HG03439 (cell line): ENCODE measurements at regions not wholly inside any gene's neighbourhood (a gene's known extent, or its start where the extent isn't known, plus 50 kb on each side); places are given as distances from the start of the nearest gene placed in this dataset.

Source experiments
- ATAC-seq: cut with Tn5 transposase; IDR thresholded peaks from one replicate; pipeline ENCODE4 v1.9.1; 2021; ENCODE audit warnings: mild to moderate bottlenecking, moderate library complexity; ENCODE audit not compliant: unreplicated experiment

DNA sequence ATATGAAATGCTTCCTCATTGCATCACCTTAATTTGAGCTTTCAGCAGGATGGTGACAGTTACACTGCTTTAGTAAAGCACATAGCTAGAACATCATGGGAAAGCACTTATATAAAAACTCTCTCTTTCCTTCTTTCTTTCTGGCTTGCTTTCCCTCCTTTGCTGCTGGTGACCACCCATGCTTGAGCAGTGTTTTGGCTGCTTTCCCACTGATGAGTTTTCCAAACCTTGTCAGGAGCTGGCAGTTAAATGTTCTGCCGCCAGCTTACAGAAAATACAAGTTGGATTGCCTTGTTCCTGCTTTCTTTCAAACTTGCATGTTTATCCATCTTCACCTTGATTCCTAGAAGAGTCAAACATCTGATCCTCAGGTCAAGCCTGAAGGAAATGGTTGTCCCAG lies 323.9 kb downstream of the FOXA2 start:
- ATAC-seq, result no peak

DNA sequence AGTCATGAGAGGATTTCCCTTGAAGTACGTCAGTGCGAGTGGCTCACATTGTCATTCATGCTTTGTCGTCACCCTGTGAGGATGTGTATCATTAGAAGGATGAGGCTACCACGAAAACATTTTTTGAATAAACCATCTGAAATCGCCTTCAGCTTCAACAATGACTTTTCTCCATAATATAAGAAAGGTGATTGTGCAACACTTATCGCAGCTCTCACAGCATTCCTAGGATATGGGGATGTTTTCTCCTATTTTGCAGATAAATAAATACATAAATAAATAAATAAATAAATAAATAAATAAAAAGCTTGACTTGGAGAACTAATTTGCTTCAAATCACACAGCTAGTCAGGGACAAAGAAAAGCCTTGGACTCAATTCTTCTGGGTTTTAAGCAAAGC lies 326.5 kb downstream of the FOXA2 start:
- ATAC-seq, result no peak

GRCh38 chr20:22248051-22248667 lies 336.2 kb downstream of the FOXA2 start:
- no peak for ATAC-seq

DNA sequence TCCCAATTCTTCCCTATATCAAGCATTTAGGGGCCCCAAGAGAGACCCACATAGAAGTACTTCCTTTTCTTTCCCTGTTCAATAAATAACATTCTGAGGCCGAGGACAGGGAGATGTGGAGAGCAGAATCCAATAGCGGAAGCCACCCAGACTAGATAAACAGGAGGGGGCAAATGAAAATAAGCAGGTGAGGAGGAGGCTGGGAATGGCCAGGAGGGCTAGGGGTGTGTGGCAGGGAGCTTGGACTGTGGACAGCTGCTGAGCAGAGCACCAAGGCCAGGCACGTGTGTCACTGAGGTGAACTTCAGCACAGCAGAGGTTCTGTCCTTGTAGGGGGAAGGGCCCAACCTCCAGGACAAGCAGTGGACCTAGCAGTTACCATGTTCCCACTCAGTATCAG lies 339.2 kb downstream of the FOXA2 start:
- no peak for ATAC-seq

DNA sequence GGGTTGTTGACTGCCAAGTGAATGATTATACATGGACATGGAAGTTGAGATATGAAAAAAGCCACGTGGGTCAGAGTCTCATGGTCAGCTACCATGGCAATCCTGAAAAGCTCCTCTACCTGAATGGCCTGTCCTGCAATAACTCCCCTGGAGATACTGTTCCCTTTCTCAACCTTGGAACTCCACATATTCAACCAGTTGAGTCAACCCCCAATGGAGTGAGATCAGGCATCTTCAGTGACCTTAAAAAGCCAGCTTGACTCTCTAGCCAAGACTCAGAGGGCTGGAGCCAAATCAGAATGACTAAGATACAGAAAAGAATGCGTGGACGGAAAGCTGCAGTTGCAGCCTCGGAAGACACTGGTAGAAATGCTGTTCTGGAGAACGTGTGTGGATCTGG lies 341.3 kb downstream of the FOXA2 start:
- no peak for ATAC-seq

DNA sequence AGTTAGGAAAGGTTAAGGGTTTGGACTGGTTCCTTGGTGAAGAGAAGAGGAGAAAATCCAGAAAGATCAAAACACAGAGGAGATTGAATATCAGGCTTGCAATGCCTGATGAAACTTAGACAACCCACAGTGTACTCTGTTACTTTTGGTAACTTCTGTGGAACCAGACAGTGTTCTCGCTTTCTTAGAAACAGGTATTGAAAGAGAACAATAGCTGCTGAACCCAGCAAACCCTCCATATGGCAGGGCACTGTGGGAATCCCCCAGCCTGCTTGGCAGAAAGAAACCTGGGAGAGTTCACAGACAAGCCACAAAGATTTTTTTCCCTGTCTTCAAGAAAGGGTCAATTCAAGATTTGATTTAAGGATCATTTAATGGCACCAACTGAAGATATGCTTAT lies 342.8 kb downstream of the FOXA2 start:
- ATAC-seq, result no peak

GRCh38 chr20:22232923-22233322 lies 351.4 kb downstream of the FOXA2 start:
- ATAC-seq, result no peak

DNA sequence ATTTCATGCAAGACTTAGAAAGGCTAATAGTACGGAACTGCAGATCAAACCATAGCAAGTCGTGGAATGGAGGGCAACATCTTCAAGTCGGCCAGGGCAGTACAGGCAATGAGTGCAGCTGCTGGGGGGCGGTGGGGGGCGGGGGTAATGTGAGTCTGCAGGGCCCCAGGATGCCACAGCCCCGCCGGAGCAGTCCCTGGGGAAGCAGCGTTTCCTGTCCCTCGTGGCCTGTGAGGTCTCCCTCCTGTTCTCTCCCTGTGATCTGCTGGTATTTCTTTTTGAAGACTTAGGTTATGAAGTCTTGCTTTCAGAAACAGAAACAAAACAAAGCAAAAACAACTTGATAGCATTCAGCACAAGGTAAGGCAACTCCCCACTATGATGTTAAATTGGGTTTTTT lies 351.9 kb downstream of the FOXA2 start:
- no peak for ATAC-seq

DNA sequence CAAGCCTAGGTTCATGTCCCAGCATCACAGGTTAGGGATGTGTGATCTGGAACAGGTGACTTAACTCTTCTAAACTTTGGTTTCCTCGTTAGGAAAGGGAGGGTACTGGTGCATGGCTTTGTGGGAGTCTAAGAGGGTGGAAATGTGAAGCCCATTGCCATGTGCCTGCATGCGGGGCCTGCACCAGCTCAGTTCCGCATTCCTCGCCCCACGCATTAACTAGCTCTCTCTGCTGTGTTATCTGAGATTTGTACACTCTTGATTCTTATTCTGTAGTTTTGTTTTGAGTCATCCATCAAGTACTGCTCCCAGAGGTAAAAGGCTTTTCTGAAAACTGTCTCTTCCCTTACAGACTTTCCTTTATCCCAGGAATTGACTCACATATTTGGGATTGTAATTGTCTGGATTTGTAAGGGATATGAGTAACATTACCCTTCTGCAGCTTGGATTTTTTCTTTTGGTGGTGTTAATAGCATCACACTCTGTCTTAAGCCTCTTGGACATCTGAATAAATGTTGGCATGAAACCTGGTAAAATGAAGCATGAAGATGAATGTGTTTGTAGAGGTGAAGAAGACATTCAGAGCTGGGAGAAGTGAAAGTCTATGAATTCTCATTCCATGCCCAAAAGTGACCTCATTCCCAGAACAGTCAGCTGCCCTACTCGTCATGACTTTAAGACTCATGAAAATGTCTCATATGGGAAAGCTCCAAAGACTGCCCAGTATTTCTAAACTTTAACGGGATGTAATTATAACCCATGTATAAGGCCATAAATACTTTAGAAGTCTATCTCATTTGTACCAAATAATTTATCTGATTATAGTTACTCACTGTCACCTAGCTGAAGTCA lies 357.3 kb downstream of the FOXA2 start:
- ATAC-seq, result no peak

GRCh38 chr20:22223236-22223635 lies 361.1 kb downstream of the FOXA2 start:
- ATAC-seq, result no peak

GRCh38 chr20:22217712-22218352 lies 366.5 kb downstream of the FOXA2 start:
- no peak for ATAC-seq

GRCh38 chr20:22216984-22217383 lies 367.4 kb downstream of the FOXA2 start:
- no peak for ATAC-seq

DNA sequence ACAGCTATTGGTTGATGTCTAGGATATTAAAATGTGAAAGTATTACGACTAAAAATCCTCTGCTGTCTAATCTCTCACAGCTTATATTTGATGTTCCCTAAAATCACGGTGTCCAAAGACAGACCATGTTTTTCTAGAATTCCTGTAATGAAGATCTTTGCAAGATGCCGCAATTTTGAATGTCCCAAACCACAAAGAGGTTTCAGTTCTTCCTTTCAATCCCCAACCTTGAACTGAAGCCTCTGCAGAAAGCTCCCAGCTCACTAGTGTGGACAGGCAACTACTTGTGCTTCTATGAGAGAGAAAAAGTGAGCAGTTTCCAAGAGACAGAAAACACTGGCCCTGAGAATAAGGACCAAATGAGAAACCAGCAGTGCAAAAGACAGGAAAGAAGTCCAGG lies 370.1 kb downstream of the FOXA2 start:
- ATAC-seq, result no peak

- no peak for ATAC-seq
Measured at GRCh38 chr20:22213271-22213670, 371.1 kb downstream of the FOXA2 start.

GRCh38 chr20:22207280-22207679 lies 377.1 kb downstream of the FOXA2 start:
- no peak for ATAC-seq

- no peak for ATAC-seq
Measured at GRCh38 chr20:22204801-22205200, 379.6 kb downstream of the FOXA2 start.

DNA sequence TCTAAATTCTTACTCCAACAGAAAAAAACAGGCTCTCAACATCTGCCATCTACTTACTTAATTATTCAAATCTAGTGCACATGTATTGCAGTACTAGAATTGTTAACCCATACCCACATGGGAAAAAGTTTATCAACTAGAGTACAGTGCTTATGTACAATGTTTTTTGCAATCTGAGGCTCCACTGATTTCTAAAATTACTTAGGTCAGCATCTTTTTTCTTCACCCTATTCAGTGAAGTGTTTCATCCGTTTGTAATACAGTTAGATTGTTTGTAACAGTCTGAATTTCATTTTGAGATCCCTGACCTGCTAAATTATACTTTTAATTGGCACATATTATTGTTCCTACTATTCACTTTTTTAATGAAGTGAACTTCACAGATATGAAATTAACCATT lies 402.2 kb downstream of the FOXA2 start:
- no peak for ATAC-seq

- ATAC-seq, result no peak
Measured at GRCh38 chr20:22180244-22180643, 404.1 kb downstream of the FOXA2 start.

DNA sequence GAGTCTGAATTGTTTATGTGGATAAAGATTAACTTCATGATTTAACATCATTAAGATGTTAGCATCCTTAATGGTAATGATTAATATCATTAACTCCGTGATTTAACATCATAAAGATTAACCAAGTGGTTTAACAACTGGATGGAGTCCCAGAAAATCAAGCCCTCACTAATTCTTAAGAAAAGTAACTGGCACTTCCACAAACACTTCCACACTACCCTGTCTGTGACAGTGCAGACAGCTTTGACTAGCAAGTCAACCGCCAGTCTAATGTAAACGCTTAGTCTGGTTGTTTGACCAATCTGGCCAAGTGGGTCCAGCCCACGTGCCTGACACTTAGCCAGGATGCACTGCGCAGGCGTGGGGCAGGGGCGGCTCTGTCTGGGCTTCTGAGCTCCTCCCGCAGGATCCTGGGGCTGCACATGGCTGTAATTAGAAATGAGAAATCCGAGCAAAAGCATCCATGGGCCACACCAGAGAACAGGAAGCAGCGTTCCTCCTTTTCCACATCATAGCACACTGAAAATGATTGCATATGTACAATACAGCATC lies 424.2 kb downstream of the FOXA2 start:
- ATAC-seq, result no peak

DNA sequence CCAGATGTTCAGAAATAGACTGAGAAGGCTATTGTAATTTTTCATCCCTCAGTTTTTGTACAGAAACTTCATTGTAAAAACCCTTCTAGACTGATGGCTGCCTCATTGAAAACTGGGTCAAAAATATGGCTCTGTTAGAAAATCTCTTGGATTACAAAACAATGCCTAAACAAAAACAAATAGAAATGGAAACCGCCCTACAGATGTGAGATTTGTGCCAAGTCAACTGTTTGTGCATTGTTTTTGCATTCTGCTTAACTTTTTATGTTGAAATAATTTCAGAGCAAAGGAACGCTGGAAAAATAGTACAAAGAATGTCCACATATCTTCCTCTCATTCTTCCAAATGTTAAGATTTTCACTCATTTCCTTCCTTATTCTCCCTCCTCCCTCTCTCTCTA lies 425.1 kb downstream of the FOXA2 start:
- no peak for ATAC-seq

GRCh38 chr20:22127587-22127986 lies 422.1 kb downstream of the PAX1 start:
- no peak for ATAC-seq
